GM12864 (cell line): ENCODE measurements at regions not wholly inside any gene's neighbourhood (a gene's known extent, or its start where the extent isn't known, plus 50 kb on each side); places are given as distances from the start of the nearest gene placed in this dataset.
"Not testable (repeated sequence)": the region's sequence is repeated elsewhere in the genome, so short reads cannot be mapped to it uniquely, and the experiment has no call there.

Experiments used
- DNase-seq: peaks from one replicate; pipeline ENCODE4 v3.0.0-alpha.2; 2011; ENCODE audit warnings: low read depth
- H3K4me3 ChIP-seq: 2 replicates; pipeline ENCODE4 v1.5.1; 2011; ENCODE audit warnings: mild to moderate bottlenecking, low read depth, low read length, control low read depth
- CTCF ChIP-seq: IDR thresholded peaks from 2 replicates; pipeline ENCODE4 v1.5.1; 2011; ENCODE audit warnings: low read depth, mild to moderate bottlenecking, moderate library complexity, low read length, control low read depth, inconsistent platforms; ENCODE audit errors: missing control alignments

- DNase-seq: no peak
- no peak overlapping the region for H3K4me3 ChIP-seq
- TF ChIP-seq CTCF: no peak
Observed at GRCh38 chr19:20279516-20279915, 112.5 kb downstream of the ZNF486 start.

- no peak overlapping the region for H3K4me3 ChIP-seq
- peak; percentile 29 for TF ChIP-seq CTCF
- DNase-seq: no peak
Observed at GRCh38 chr19:20278342-20278741, 111.3 kb downstream of the ZNF486 start.

GRCh38 chr19:20276732-20277082 lies 109.7 kb downstream of the ZNF486 start:
- H3K4me3 ChIP-seq, DNase-seq: not testable (repeated sequence)

- no peak overlapping the region for H3K4me3 ChIP-seq
- TF ChIP-seq CTCF: no peak
- no peak for DNase-seq
Observed at GRCh38 chr19:20276011-20276731, 109.2 kb downstream of the ZNF486 start.

- DNase-seq: no peak
- no peak for TF ChIP-seq CTCF
- no peak overlapping the region for H3K4me3 ChIP-seq
Observed at GRCh38 chr19:20273951-20274570, 107.0 kb downstream of the ZNF486 start.

- H3K4me3 ChIP-seq: no peak overlapping the region
- no peak for DNase-seq
- TF ChIP-seq CTCF: no peak
Observed at GRCh38 chr19:20273376-20273775, 106.4 kb downstream of the ZNF486 start.

GRCh38 chr19:20272627-20273010 lies 105.6 kb downstream of the ZNF486 start:
- not testable (repeated sequence) for H3K4me3 ChIP-seq, DNase-seq

- not testable (repeated sequence) for H3K4me3 ChIP-seq, DNase-seq
Observed at GRCh38 chr19:20271927-20272626, 105.1 kb downstream of the ZNF486 start.
